ENCODE measurements at regions not wholly inside any gene's neighbourhood (a gene's known extent, or its start where the extent isn't known, plus 50 kb on each side); places are given as distances from the start of the nearest gene placed in this dataset.

- DNase-seq (ENCODE audit: low read depth): no peak
- no peak overlapping the region for H3K4me3 ChIP-seq (ENCODE audit: low read depth, low read length)
- TF ChIP-seq, protein P1, sequence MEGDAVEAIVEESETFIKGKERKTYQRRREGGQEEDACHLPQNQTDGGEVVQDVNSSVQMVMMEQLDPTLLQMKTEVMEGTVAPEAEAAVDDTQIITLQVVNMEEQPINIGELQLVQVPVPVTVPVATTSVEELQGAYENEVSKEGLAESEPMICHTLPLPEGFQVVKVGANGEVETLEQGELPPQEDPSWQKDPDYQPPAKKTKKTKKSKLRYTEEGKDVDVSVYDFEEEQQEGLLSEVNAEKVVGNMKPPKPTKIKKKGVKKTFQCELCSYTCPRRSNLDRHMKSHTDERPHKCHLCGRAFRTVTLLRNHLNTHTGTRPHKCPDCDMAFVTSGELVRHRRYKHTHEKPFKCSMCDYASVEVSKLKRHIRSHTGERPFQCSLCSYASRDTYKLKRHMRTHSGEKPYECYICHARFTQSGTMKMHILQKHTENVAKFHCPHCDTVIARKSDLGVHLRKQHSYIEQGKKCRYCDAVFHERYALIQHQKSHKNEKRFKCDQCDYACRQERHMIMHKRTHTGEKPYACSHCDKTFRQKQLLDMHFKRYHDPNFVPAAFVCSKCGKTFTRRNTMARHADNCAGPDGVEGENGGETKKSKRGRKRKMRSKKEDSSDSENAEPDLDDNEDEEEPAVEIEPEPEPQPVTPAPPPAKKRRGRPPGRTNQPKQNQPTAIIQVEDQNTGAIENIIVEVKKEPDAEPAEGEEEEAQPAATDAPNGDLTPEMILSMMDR (IDR thresholded peaks at IDR 0.05; ENCODE audit: low read depth, low read length, missing control alignments): no peak
Measured at GRCh38 chr18:1213126-1213525, 308.5 kb downstream of the ADCYAP1 start.

DNA sequence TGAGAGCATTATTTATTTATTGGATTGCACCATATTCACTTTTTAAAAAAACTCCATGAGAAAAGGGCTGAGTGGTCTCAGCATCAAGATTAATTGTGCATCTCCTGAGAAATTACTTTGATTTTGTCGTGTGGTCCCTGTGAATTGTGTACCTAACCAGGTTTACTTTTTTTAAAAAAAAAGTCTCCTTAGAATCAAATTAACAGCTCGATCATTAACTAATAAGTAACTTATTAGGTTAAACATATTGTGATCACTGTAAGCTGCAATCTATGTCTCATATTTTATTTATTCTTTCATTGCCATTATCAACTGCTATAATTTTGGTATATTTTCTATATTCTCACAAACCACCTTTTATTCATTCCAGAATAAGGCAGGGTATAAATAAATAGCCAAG, 318.2 kb downstream of the ADCYAP1 start:
- DNase-seq (ENCODE audit: low read depth): no peak
- no peak overlapping the region for H3K4me3 ChIP-seq (ENCODE audit: low read depth, low read length)
- TF ChIP-seq, protein P1 (IDR thresholded peaks at IDR 0.05; ENCODE audit: low read depth, low read length, missing control alignments): no peak

DNA sequence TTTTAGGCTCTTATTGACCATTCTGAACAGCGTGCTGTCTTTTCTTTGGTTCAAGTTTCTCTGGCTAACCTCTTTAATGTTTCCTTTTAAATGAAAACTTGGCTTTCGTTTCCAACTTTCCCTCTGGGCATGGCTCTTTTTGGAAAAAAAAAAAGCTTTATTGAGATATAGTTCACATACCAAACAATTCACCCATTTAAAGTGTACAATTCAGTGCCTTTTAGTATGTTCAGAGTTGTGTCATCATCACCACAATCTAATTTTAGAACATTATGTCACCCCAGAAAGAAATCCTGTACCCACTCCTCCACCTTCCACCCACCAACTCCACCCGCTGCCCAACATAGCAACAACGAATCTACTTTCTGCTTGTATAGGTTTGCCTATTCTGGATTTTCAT, 322.4 kb downstream of the ADCYAP1 start:
- no peak for DNase-seq (ENCODE audit: low read depth)
- H3K4me3 ChIP-seq (ENCODE audit: low read depth, low read length): no peak overlapping the region
- TF ChIP-seq, protein P1 (IDR thresholded peaks at IDR 0.05; ENCODE audit: low read depth, low read length, missing control alignments): no peak

DNA sequence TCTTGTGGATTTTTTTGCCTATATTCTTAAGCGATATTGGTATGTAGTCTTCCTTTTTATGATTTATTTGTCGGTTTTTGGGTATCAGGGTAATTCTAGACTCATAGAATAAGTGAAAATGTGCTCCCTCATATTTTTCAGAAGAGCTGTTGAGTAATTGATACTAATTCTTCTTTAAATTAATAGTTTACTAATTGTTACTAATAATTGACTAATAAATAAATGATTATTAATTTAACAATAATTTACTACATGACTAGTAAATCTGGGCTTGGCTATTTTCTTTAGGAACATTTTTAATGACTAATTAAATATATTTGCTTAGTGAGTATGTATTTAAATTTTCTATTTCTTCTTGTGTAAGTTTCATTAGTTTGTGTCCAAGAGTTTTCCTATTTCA, 325.0 kb downstream of the ADCYAP1 start:
- DNase-seq (ENCODE audit: low read depth): no peak
- no peak overlapping the region for H3K4me3 ChIP-seq (ENCODE audit: low read depth, low read length)
- TF ChIP-seq, protein P1 (IDR thresholded peaks at IDR 0.05; ENCODE audit: low read depth, low read length, missing control alignments): no peak

- TF ChIP-seq, protein P1 (IDR thresholded peaks at IDR 0.05; ENCODE audit: low read depth, low read length, missing control alignments): no peak
- H3K4me3 ChIP-seq (ENCODE audit: low read depth, low read length): no peak overlapping the region
- no peak for DNase-seq (ENCODE audit: low read depth)
Measured at GRCh38 chr18:1232867-1233266, 328.2 kb downstream of the ADCYAP1 start.

DNA sequence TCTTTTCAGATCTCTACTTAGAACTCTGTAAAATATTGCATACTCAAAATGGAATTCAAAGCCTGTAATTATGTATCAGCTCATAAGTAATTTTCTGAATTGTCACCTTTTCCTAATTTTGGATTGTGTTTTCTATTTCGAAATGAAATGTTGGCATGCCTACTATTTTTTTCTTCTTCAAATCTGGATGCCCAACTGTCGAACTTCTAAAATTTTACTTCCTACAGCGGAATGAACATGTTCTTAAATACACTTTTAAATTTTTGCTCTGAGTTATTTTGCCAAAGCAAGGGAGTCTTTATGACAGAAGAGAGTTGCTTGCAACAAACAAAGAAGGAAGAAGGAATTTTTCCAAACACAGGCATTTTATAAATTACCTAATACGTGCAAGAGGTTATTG, 336.0 kb downstream of the ADCYAP1 start:
- DNase-seq (ENCODE audit: low read depth): no peak
- no peak overlapping the region for H3K4me3 ChIP-seq (ENCODE audit: low read depth, low read length)
- TF ChIP-seq, protein P1 (IDR thresholded peaks at IDR 0.05; ENCODE audit: low read depth, low read length, missing control alignments): no peak

DNA sequence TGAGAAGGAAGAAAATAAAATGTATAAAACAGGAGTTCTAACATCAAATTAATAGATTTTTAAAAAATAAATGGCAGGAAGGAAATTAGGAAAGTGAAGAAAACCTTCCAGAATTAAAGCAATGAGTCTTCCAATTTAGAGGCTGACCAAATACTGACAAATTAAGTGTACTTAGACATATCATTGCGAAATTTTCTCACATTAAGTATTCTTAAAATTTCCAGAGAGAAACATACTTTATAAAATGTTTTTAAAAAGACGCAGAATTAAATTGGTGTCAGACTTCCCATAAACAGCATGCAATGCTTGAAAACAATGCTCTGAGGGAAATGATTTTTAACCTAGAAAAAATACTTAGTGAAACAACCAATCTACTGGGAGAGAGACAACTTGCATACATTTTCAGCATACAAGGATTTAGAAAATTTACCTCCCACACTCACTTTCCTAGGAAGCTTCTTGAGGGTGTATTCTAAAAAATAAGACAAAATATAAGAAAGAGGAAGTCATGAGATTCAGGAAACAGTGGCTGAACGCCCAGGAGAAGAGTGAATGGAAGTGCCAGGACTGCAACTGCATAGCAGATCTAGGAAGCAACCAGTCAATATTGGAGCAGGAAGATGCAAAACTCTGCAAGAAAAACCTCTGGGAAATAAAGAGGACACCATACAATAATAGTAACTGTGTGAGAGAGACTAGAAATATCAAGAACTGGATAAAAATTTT, 339.9 kb downstream of the ADCYAP1 start:
- no peak for DNase-seq (ENCODE audit: low read depth)
- H3K4me3 ChIP-seq (ENCODE audit: low read depth, low read length): no peak overlapping the region
- TF ChIP-seq, protein P1 (IDR thresholded peaks at IDR 0.05; ENCODE audit: low read depth, low read length, missing control alignments): no peak

Measured in GM12864 (cell line).